GM18858 (cell line): ENCODE measurements at regions not wholly inside any gene's neighbourhood (a gene's known extent, or its start where the extent isn't known, plus 50 kb on each side); places are given as distances from the start of the nearest gene placed in this dataset.

Experiments used
- ATAC-seq: cut with Tn5 transposase; IDR thresholded peaks from one replicate; pipeline ENCODE4 v1.9.1; 2021; ENCODE audit not compliant: unreplicated experiment

DNA sequence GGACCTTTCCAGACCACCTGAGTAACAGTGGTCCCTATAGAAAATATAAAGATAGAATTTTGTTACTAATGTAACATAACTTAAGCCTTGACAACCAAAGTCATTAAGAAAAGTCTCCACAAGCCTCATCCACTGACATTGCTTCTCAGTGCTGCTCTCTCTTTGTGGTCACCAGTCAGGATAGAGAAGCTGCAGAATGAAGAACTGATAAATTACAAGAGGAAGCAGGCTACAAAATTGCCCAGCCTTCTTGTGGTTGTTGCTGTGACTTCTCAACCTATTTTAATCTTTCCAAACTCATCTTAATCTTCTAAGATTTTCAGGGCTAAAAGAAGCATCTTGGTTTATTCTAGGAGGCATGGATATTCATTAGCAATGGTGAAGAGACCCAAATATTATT lies 343.8 kb downstream of the MZT1 start:
- no peak for ATAC-seq

GRCh38 chr13:72379581-72379980 lies 347.8 kb downstream of the MZT1 start:
- ATAC-seq: no peak

DNA sequence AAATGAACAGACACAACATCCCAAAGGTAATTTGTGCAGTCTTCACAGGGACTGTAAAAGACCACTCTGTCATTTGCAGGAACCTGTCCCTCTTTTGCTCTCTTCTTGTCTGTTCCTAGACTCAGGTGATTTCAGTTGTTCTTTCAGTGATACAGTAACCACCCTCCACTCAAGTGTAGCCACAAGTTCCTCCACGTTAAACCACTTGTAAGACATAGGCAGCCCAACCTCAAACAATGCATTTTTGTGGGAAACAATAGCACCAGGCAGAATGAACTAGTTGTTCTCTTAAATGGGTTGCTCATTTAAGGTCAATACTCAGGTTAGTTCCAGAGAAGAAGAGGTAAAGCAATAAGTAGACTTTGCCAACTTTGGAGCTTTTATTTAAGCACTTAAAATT lies 359.4 kb downstream of the MZT1 start:
- no peak for ATAC-seq

DNA sequence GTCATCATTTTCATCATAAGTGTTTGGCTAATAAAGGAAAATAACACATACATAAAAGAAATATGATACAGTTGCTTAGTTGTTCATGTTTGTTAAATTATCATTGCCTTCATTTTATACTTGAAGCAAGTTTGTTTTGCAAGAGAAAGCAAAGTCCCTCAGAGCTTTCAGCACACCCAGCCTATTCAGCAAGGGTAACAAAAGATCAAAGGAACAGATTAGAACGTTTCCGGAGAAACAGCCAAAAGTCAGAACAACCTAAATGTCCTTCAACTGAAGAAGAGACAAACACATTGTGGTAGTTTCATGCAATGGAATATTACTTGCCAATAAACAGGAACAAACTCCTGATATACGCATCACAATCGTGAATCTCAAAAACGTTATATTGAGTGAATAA lies 380.7 kb downstream of the MZT1 start:
- ATAC-seq: no peak

- no peak for ATAC-seq
Measured at GRCh38 chr13:72342364-72342763, 385.1 kb downstream of the MZT1 start.

GRCh38 chr13:72341904-72342303 lies 385.5 kb downstream of the MZT1 start:
- ATAC-seq: no peak

- no peak for ATAC-seq
Measured at GRCh38 chr13:72317346-72318109, 409.9 kb downstream of the MZT1 start.

DNA sequence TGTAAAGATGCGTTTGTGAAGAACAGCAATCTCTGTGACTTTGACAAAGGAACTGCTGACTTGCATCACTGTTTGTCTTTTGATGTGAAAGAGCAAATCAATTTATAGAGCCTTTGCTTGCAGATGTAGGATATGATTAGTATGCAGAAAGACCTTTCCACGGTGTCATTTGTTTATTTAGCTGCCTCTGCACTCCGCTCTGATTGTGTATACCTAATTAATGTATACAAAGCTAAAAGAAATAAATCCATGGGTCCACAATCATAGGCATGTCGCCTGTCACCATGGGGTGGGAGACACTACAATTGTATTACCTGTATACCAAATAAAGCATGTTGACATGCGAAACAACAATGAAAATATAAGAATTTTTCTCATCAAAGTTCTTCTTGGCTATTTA lies 410.7 kb downstream of the MZT1 start:
- ATAC-seq: no peak

- no peak for ATAC-seq
Measured at GRCh38 chr13:72315312-72315711, 412.1 kb downstream of the MZT1 start.

DNA sequence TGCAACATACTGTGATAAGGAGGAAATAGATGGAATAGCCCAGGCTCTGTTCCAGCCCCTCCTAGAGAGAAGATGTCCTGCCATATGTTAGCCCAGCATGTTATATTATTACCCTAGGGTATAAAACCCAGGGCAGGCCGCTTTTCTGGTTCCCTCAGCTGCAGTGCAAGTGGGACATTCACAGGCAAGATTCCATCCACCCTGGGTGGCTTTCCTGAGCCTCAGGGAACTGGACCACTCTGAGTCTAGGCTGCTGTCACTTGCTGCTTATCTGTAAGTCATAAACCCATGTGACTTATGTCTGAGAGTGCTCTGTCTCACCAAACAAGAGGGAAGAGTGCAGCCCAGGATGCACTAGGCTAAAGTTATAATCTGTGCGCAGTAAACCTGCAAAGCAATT lies 413.2 kb downstream of the MZT1 start:
- no peak for ATAC-seq

DNA sequence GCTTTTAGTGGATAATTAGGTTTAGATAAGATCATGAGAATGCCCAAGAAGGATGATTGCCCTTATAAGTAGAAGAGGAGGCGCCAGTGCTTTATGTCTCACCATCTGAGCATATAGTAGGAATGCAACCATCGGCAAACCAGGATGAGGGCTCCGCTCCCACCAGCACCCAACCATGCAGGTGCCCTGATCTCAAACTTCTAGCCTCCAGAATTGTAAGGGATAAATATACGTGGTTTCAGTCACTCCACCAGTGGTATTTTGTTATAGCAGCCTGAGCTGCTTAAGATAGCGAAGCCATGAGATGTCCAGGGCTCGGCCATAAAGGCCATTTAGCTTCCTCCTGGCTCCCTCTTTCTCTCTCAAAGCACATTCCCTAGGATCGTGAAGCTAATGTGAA lies 413.9 kb downstream of the MZT1 start:
- no peak for ATAC-seq

DNA sequence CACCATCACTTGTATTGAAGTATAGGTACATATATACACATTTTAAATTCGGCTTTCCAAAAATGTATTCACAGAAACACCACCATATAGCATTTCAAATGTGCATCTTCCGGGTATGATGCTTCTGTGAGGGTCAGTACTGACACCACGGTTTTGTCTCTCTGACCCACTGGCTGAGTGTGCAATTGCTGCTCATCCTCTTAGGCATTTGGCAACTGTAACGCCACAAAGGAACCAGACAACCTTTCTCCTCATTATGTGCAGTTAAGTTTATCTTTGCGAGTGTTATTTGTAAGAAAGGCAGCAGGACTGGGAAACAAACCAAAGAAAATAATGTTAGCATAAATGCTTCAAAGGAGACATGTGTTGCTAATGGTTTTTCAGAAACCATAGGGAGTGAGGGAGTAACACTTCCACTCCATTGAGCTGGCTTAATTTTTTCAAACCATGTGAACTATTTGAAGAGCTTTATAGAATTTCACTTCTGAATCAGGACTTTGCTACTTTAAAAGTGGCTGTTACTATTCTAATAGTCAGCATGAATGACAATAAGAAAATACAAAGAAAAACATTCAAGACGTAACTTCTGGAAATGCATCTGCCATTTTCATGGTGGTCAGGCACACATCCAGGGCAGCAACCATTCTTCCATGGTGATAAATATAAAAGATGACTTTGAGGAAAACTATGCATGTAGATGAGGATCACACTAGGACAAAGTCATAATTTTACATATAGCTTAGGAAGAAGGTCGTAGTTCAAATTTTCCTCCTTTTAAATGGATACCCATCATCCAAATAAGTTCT lies 423.3 kb downstream of the MZT1 start:
- no peak for ATAC-seq

- no peak for ATAC-seq
Measured at GRCh38 chr13:72296246-72296645, 429.2 kb upstream of the DACH1 start.

- ATAC-seq: no peak
Measured at GRCh38 chr13:72295153-72295552, 428.1 kb upstream of the DACH1 start.

DNA sequence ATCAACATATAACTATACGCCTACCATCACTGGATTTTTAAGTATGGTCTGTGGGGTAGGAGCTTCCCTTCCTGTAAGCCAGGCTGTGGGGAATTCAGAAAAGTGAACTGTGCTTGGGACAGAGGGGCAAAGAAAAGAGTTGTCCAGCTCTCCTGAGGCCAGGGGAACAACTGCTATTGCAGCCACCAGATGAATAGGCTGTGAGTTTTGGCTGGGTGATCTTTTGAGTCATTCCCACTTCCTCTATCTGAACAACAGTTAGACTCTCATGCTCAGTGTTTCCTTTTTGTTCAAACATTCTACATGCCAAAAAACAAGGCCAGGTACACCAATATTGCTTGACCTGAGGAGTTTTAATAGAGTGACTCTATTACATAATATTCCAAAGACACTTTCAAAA lies 426.2 kb upstream of the DACH1 start:
- no peak for ATAC-seq

DNA sequence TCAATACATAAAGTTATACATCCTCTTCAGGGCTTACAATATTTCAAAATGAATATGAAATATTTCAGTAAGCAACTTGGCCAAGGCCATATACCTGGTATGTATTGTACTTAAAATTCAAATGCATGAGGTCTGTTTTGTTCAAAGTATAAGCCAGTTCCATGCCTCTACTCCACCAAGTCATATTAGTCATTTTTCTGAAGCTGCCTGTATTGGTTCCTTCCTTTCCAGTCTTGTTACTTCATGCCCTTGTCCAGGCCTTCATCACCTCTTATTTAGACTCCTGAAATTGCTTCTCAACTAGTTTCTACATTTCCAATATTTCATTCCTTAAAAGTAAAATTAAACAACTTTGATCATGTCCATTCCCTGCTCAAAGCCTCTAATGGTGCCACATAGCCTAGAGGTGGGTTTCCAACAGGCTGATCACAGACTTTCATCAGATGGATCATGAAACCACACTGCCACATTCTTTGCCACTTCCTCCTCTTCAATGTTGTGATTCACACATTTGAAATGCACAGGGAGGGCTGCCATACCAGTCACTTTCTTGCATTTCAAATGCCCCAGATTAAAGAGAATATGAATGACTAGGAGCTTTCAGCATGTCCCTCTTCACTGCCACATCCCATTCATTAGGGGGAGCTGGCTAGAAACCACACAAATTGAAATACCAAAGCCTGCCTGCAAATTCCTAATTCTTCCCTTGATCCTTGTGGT lies 424.1 kb upstream of the DACH1 start:
- ATAC-seq: no peak

DNA sequence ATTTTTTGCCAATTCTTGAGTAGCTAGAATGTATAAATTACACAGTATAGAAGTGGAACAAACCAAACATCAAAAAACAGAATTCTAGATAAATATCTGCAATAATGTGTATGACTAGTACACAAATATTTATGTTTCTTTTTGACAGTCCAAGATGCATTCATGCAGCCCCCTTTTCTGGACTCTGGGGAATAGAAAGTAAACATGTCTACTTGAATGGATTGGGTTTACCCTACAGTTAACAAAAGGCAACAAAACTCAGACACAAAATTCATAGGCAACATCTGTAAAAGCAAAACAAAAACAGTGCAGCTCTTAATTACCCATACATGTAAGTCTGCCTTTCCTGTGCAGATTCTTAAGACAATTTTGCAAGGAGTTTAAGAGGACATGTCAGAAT lies 419.4 kb upstream of the DACH1 start:
- ATAC-seq: no peak

DNA sequence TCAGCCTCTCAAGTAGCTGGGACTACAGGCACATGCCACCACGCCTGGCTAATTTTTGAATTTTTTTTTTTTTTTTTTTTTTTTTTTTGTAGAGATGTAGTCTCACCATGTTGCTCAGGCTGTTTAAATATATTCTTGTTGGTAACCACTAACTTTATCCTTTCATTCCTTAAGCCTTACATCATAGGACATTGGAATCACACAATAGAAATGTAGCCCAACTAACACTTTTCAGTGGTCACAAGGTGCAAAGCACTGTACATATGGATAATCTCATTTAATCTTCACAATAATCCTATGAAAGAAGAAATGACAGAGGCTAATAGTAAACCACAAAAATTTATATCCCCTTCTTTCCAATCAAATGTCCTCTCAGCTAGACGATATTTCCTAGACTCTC lies 417.8 kb upstream of the DACH1 start:
- no peak for ATAC-seq

- no peak for ATAC-seq
Measured at GRCh38 chr13:72261732-72262131, 394.7 kb upstream of the DACH1 start.

- ATAC-seq: no peak
Measured at GRCh38 chr13:72259528-72259927, 392.5 kb upstream of the DACH1 start.

- ATAC-seq: no peak
Measured at GRCh38 chr13:72258340-72258981, 391.5 kb upstream of the DACH1 start.
